Gastroesophageal sphincter (tissue), 4 donors: ENCODE measurements at regions not wholly inside any gene's neighbourhood (a gene's known extent, or its start where the extent isn't known, plus 50 kb on each side); places are given as distances from the start of the nearest gene placed in this dataset.
"Not testable (repeated sequence)": the region's sequence is repeated elsewhere in the genome, so short reads cannot be mapped to it uniquely, and the experiment has no call there.

Source experiments
- ATAC-seq: fragments of 150-250 bp; one replicate; pipeline ENCODE4 v1.9.1; 2016; ENCODE audit warnings: mild to moderate bottlenecking, moderate library complexity
- H3K27ac ChIP-seq, 4 donors: fragments of 200-600 bp; sonication (generic) in 3 of 4; 1 replicate in 3 of 4; 2 replicates in 1 of 4; pipeline ENCODE4 v1.5.1; 2016 to 2019
- H3K27me3 ChIP-seq: fragments of 200-600 bp; sonication (generic); one replicate; pipeline ENCODE4 v1.5.1; 2019
- H3K36me3 ChIP-seq, 2 donors: fragments of 200-600 bp; sonication (generic); one replicate each; pipeline ENCODE4 v1.5.1; 2019; ENCODE audit warnings: control low read depth in 1 of 2
- H3K4me1 ChIP-seq, 3 donors: fragments of 200-600 bp; sonication (generic); 1 replicate in 2 of 3; 2 replicates in 1 of 3; pipeline ENCODE4 v1.5.1; 2016 to 2019; ENCODE audit warnings: control low read depth in 2 of 3
- H3K4me3 ChIP-seq, 2 donors: fragments of 200-600 bp; sonication (generic); one replicate each; pipeline ENCODE4 v1.5.1; 2019; ENCODE audit warnings: mild to moderate bottlenecking in 1 of 2, moderate library complexity in 1 of 2
- H3K9me3 ChIP-seq, 3 donors: fragments of 200-600 bp; sonication (generic); one replicate each; pipeline ENCODE4 v1.5.1; 2017 to 2019; ENCODE audit warnings: control low read depth in 2 of 3
- CTCF ChIP-seq, 4 experiments: fragments of 200-600 bp in 2 of 4; fragments of 450-650 bp in 2 of 4; sonication (generic) in 1 of 4; IDR thresholded peaks; one replicate each; pipeline ENCODE4 v1.5.1; 2017 to 2019; ENCODE audit warnings: antibody characterized with exemption in 4 of 4, mild to moderate bottlenecking in 2 of 4, moderate library complexity in 2 of 4
- EP300 ChIP-seq: sonication (generic); formaldehyde crosslinking; IDR thresholded peaks from one replicate; pipeline ENCODE4 v1.6.1; 2017; ENCODE audit warnings: antibody characterized with exemption, mild to moderate bottlenecking
- POLR2A ChIP-seq, 2 donors: fragments of 450-650 bp; IDR thresholded peaks; one replicate each; pipeline ENCODE4 v1.6.1; 2017; ENCODE audit warnings: antibody characterized with exemption in 2 of 2, mild to moderate bottlenecking in 2 of 2, moderate library complexity in 1 of 2
- POLR2AphosphoS5 ChIP-seq: sonication (generic); formaldehyde crosslinking; IDR thresholded peaks from one replicate; pipeline ENCODE4 v1.6.1; 2017; ENCODE audit warnings: antibody characterized with exemption
- WGBS, 2 donors: methylation state at CpG; one replicate each; pipeline ENCODE4 v1.1.5; 2018; ENCODE audit warnings: low coverage in 1 of 2; 5-methylcytosine and 5-hydroxymethylcytosine counted together

- Histone ChIP-seq H3K4me1 (no peaks in the 10 kb centered on the region), H3K27me3 (no peaks in the 10 kb centered on the region), H3K36me3 (no peaks in the 10 kb centered on the region), H3K4me3 (no peak overlapping the region), H3K27ac (no peak overlapping the region), H3K9me3 (no peaks in the 10 kb centered on the region)
- WGBS, 2 donors, result 67% methylated on average over 1 of the region's 4 CpGs; no CpG with 5 or more reads in 1 of the 2 donors
- no peak for TF ChIP-seq CTCF (IDR thresholded peaks at IDR 0.05)
- no peak for TF ChIP-seq POLR2AphosphoS5
- TF ChIP-seq POLR2A (IDR thresholded peaks at IDR 0.05), result no peak
- TF ChIP-seq EP300, result no peak
- no peak for ATAC-seq
These were observed 331.9 kb upstream of the SFRP2 start for GRCh38 chr4:154120690-154121345.

GRCh38 chr4:154120006-154120676, 331.3 kb upstream of the SFRP2 start:
- no peaks in the 10 kb centered on the region for H3K9me3 ChIP-seq
- ATAC-seq, result no peak
- no peaks in the 10 kb centered on the region for H3K36me3 ChIP-seq
- 91 to 96% methylated on average over 5 of the region's 5 CpGs for WGBS, 2 donors
- H3K4me1 ChIP-seq, result no peaks in the 10 kb centered on the region
- no peak for TF ChIP-seq CTCF (IDR thresholded peaks at IDR 0.05)
- TF ChIP-seq EP300, result no peak
- TF ChIP-seq POLR2A (IDR thresholded peaks at IDR 0.05), result no peak
- TF ChIP-seq POLR2AphosphoS5, result no peak
- no peak overlapping the region for H3K4me3 ChIP-seq
- no peak overlapping the region for H3K27ac ChIP-seq
- no peaks in the 10 kb centered on the region for H3K27me3 ChIP-seq

GRCh38 chr4:154119317-154119716, 330.4 kb upstream of the SFRP2 start:
- Histone ChIP-seq H3K4me1 (no peaks in the 10 kb centered on the region), H3K36me3 (no peaks in the 10 kb centered on the region), H3K27ac (no peak overlapping the region), H3K9me3 (no peaks in the 10 kb centered on the region), H3K27me3 (no peaks in the 10 kb centered on the region), H3K4me3 (no peak overlapping the region)
- TF ChIP-seq EP300 (no peak), POLR2A (IDR thresholded peaks at IDR 0.05) (no peak), CTCF (IDR thresholded peaks at IDR 0.05) (no peak), POLR2AphosphoS5 (no peak)
- WGBS, 2 donors, result 83 to 95% methylated on average over 2 to 5 of the region's 5 CpGs
- ATAC-seq, result no peak

GRCh38 chr4:154117726-154118125, 328.8 kb upstream of the SFRP2 start:
- not testable (repeated sequence) for H3K9me3 ChIP-seq, H3K4me3 ChIP-seq, ATAC-seq, H3K27me3 ChIP-seq, H3K36me3 ChIP-seq, H3K4me1 ChIP-seq, H3K27ac ChIP-seq
- WGBS, 2 donors, result 72 to 81% methylated on average over 4 to 9 of the region's 9 CpGs

GRCh38 chr4:154107337-154107736, 318.5 kb upstream of the SFRP2 start:
- H3K9me3 ChIP-seq, result peaks cover 0 to 9% (median 0%) of the 10 kb centered on the region in 3 donors
- H3K36me3 ChIP-seq, result no peaks in the 10 kb centered on the region
- no peak overlapping the region for H3K27ac ChIP-seq
- H3K27me3 ChIP-seq, result no peaks in the 10 kb centered on the region
- H3K4me1 ChIP-seq, result no peaks in the 10 kb centered on the region
- 88 to 100% methylated on average over 2 of the region's 2 CpGs for WGBS, 2 donors
- no peak for TF ChIP-seq POLR2AphosphoS5
- TF ChIP-seq EP300, result no peak
- TF ChIP-seq CTCF (IDR thresholded peaks at IDR 0.05), result no peak
- TF ChIP-seq POLR2A (IDR thresholded peaks at IDR 0.05), result no peak
- no peak overlapping the region for H3K4me3 ChIP-seq
- no peak for ATAC-seq
